Astrocyte of the spinal cord (primary cell): ENCODE measurements at regions not wholly inside any gene's neighbourhood (a gene's known extent, or its start where the extent isn't known, plus 50 kb on each side); places are given as distances from the start of the nearest gene placed in this dataset.

Experiments used
- DNase-seq: peaks from one replicate; pipeline ENCODE4 v3.0.0; 2011; ENCODE audit warnings: low read depth, low spot score
- H3K4me3 ChIP-seq: 2 replicates; pipeline ENCODE4 v1.5.1; 2011; ENCODE audit warnings: low read depth, mild to moderate bottlenecking, low read length, moderate library complexity
- in situ Hi-C: cut with HindIII; loops from 2 replicates; pipeline ENCODE4 v1.10.0; 2017; ENCODE audit warnings: low sequenced_read_pairs
- TF ChIP-seq, protein P1 (sequence below): IDR thresholded peaks from 2 replicates; pipeline ENCODE4 v1.5.1; 2012; ENCODE audit warnings: low read depth, mild to moderate bottlenecking, low read length, inconsistent platforms

DNA sequence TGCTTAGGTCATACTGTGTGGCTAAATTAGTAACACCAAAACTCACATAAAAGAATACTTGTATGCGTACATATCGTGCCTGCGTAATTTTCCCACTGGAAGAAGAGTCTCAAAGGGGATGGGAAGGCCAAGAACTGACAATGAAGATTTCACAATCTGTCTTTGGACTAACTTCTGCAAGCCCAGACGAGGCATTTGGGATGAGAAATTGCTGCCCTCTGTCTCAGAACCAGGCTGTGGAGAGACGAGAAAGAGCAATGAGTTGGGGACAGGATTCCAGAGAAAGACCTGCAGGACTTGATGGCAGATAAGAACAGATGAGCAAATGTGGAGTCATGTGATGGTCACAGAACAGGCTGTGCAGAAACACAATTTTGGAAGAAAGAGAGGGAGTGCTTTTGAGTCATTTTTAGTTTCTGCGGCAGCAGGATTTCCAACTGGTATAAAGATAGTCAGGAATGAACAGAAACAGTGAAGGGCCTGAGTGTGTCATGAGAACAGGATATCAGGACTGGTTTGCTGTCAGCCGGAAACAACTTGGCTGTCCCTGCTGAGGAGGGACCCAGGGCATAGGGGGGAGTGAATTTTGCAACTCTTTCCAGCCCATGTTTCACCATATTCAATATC lies 82.7 kb upstream of the CTSC start:
- in situ Hi-C loops: no loop called here
- H3K4me3 ChIP-seq: no peak overlapping the region
- no peak for DNase-seq
- TF ChIP-seq, protein P1, sequence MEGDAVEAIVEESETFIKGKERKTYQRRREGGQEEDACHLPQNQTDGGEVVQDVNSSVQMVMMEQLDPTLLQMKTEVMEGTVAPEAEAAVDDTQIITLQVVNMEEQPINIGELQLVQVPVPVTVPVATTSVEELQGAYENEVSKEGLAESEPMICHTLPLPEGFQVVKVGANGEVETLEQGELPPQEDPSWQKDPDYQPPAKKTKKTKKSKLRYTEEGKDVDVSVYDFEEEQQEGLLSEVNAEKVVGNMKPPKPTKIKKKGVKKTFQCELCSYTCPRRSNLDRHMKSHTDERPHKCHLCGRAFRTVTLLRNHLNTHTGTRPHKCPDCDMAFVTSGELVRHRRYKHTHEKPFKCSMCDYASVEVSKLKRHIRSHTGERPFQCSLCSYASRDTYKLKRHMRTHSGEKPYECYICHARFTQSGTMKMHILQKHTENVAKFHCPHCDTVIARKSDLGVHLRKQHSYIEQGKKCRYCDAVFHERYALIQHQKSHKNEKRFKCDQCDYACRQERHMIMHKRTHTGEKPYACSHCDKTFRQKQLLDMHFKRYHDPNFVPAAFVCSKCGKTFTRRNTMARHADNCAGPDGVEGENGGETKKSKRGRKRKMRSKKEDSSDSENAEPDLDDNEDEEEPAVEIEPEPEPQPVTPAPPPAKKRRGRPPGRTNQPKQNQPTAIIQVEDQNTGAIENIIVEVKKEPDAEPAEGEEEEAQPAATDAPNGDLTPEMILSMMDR: no peak

DNA sequence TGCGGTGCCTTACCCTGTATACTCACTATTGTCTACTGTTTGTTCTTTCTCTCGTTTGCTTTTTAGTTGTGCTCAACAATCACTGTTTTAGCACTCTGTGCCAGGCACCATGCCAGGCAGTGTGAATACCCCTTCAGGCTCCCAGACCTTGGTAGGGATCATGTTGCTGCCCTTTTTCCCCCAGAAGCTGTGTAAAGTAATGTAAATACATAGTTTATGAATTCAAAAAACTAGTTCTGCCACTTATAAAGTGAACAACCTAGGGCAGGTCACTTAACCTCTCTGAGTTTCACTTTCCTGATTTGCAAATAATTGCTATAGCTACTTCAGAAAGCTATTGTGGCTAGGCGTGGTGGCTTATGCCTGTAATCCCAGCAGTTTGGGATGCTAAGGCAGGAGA lies 81.0 kb upstream of the CTSC start:
- TF ChIP-seq, protein P1: no peak
- H3K4me3 ChIP-seq: no peak overlapping the region
- in situ Hi-C loops: no loop called here
- no peak for DNase-seq

DNA sequence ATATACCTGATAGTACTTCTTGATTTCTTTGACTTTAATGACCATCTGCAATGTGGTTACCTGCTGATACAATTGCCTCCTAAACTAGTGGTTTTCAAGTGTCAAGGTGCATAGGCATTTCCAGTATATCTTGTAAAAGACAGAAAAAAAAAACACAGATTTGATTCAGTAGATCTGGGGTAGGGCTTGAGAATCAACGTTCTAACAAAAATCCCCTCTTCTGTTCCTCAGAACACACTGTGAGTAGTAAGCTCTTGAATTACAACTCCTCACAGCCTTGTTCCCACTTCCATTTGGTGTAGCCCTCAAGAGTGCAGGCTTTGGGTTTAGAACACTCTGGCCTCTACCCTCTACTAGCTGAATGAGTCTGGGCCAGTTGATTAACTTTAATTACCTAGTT lies 78.0 kb upstream of the CTSC start:
- in situ Hi-C loops: no loop called here

DNA sequence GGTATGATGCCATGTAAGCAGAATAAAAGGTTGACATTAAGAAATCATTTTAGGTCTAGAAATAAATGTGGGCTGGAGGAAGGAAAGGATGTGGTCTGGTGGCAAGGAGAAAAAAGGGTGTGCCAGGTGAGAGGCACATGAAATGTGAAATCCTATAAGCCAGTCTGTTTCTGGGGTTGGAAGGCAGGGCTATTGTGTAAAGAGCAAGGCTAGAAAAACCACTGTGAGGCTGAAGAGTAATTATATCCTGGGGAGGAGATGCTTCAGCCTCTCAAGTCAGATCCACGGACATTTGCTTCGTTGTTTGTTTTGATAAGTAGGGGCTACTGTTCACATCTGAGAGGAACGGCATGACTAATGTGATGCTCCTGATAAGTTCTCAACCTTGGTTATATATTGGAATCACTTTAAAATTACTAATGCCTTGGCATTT lies 77.5 kb upstream of the CTSC start:
- in situ Hi-C loops: no loop called here
- no peak overlapping the region for H3K4me3 ChIP-seq
- TF ChIP-seq, protein P1: no peak
- peak; percentile 27 for DNase-seq

More for the DNA sequence above, 78.0 kb upstream of the CTSC start:
- H3K4me3 ChIP-seq: no peak overlapping the region
- TF ChIP-seq, protein P1: no peak
- no peak for DNase-seq

DNA sequence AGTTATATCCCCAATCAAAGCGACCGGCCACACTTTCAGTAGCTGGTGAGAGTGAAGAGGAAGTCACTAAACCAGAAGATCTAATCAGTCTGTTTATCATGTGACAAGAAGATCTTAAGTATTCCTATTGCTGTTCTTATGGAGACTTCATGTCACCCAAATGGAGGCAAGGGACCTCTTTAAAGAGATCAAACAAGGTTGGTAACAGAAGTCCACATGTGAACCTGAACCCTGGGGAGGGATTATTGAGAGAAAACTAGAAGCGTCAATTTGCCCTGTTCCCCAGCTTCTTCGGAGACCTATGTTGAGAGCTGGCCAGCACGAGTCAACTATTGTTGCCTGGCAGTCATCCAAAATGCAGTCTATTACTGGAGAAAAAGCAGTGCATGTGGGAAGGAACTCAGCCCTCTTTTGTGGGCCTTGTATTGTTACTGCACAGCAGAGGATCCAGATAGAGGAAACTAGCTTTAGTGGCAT lies 76.9 kb upstream of the CTSC start:
- H3K4me3 ChIP-seq: no peak overlapping the region
- DNase-seq: peak; percentile 79
- TF ChIP-seq, protein P1: no peak
- in situ Hi-C loops: no loop called here

DNA sequence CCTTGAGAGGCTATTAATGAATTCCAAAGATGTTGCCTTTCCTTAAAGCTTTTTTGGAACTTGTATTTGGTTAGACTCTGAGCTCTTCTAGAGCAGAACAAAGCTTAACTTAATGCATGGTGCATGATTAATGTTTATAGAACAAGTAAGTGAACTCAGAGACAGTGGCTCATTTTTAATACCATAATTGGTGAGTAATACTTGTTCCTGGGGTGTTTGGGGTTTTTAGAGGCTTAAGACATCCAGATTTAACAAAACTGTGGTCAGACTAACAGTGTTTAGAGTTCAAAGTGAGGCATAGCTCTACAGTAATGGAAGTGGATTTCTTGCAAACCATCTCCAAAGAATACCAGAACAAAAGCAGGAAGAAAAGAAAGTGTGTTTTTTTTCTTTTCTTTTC lies 73.7 kb upstream of the CTSC start:
- in situ Hi-C loops: no loop called here
- no peak overlapping the region for H3K4me3 ChIP-seq
- TF ChIP-seq, protein P1: no peak
- peak; percentile 92 for DNase-seq
